ENCODE measurements at regions not wholly inside any gene's neighbourhood (a gene's known extent, or its start where the extent isn't known, plus 50 kb on each side); places are given as distances from the start of the nearest gene placed in this dataset.

GRCh38 chrX:149129767-149130166 is 375.3 kb downstream of the IDS start:
- ATAC-seq: no peak

GRCh38 chrX:149124526-149125108 is 380.5 kb downstream of the IDS start:
- ATAC-seq: no peak
- TF ChIP-seq TOX (CRISPR knock-in tag; IDR thresholded peaks at IDR 0.05; ENCODE audit: borderline replicate concordance) (no peak), SNAI2 (CRISPR knock-in tag; IDR thresholded peaks at IDR 0.05) (no peak), TCF4 (CRISPR knock-in tag; IDR thresholded peaks at IDR 0.05; ENCODE audit: borderline replicate concordance) (no peak), ZNF8 (CRISPR knock-in tag; IDR thresholded peaks at IDR 0.05) (no peak), PPARA (CRISPR knock-in tag; IDR thresholded peaks at IDR 0.05; ENCODE audit: borderline replicate concordance) (no peak), OSR1 (CRISPR knock-in tag; IDR thresholded peaks at IDR 0.05) (no peak), ZC3H10 (CRISPR knock-in tag; IDR thresholded peaks at IDR 0.05) (no peak), PATZ1 (CRISPR knock-in tag; IDR thresholded peaks at IDR 0.05; ENCODE audit: borderline replicate concordance) (no peak), CSRNP3 (CRISPR knock-in tag; IDR thresholded peaks at IDR 0.05) (no peak), CREB5 (CRISPR knock-in tag; IDR thresholded peaks at IDR 0.05; ENCODE audit: low read depth) (no peak)

More at GRCh38 chrX:149129767-149130166, 375.3 kb downstream of the IDS start:
- TF ChIP-seq TSHZ2 (CRISPR knock-in tag; IDR thresholded peaks at IDR 0.05) (no peak), RARB (CRISPR knock-in tag; IDR thresholded peaks at IDR 0.05) (no peak), ISL1 (CRISPR knock-in tag; IDR thresholded peaks at IDR 0.05) (no peak), ZNF8 (CRISPR knock-in tag; IDR thresholded peaks at IDR 0.05) (no peak), CREB5 (CRISPR knock-in tag; IDR thresholded peaks at IDR 0.05; ENCODE audit: low read depth) (no peak), CSDC2 (CRISPR knock-in tag; IDR thresholded peaks at IDR 0.05) (no peak), ESRRG (CRISPR knock-in tag; IDR thresholded peaks at IDR 0.05) (no peak), ZFP3 (CRISPR knock-in tag; IDR thresholded peaks at IDR 0.05) (no peak), TOX (CRISPR knock-in tag; IDR thresholded peaks at IDR 0.05; ENCODE audit: borderline replicate concordance) (no peak), ZFP30 (CRISPR knock-in tag; IDR thresholded peaks at IDR 0.05) (no peak), OSR1 (CRISPR knock-in tag; IDR thresholded peaks at IDR 0.05) (no peak), CSRNP3 (CRISPR knock-in tag; IDR thresholded peaks at IDR 0.05) (no peak), SNAI2 (CRISPR knock-in tag; IDR thresholded peaks at IDR 0.05) (no peak), ZNF70 (CRISPR knock-in tag; IDR thresholded peaks at IDR 0.05) (no peak)

GRCh38 chrX:149121206-149121920 is 383.7 kb downstream of the IDS start:
- no peak for ATAC-seq
- no peak for TF ChIP-seq TSHZ2 (CRISPR knock-in tag; IDR thresholded peaks at IDR 0.05)
- TF ChIP-seq POU6F1 (CRISPR knock-in tag; IDR thresholded peaks at IDR 0.05; ENCODE audit: borderline replicate concordance, low read depth): no peak

Measured in SK-N-SH treated with all-trans-retinoic acid at 6 μM for 48 hours (cell line).